Activated CD4-positive, alpha-beta memory T cell treated with anti-CD3 and anti-CD28 coated beads, Interleukin-2, amount 10 ng/mL, durations not matched to agents 7 days and 5 days (primary cell): ENCODE measurements at regions not wholly inside any gene's neighbourhood (a gene's known extent, or its start where the extent isn't known, plus 50 kb on each side); places are given as distances from the start of the nearest gene placed in this dataset.
A peak's percentile ranks its signal among the peaks of the same experiment; 100 is the strongest.

Experiments
- CTCF ChIA-PET: fragments of 350-600 bp; sonication (Branson Sonifier 250); formaldehyde crosslinking; loops from one replicate; lab custom pipeline; 2021; ENCODE audit warnings: antibody characterized with exemption, inconsistent platforms; lab: Charles Lee
- POLR2A ChIA-PET: fragments of 350-600 bp; sonication (Branson Sonifier 250); formaldehyde crosslinking; loops from one replicate; lab custom pipeline; 2021; ENCODE audit warnings: antibody characterized with exemption; lab: Charles Lee
- DNase-seq: peaks from one replicate; pipeline ENCODE4 v3.0.0-alpha.2; 2020
- H3K27ac Mint-ChIP-seq: one replicate; pipeline ENCODE4 v1.8.0; 2021; ENCODE audit warnings: mild to moderate bottlenecking, mixed read lengths
- H3K27me3 Mint-ChIP-seq: one replicate; pipeline ENCODE4 v1.8.0; 2021; ENCODE audit warnings: mixed read lengths
- H3K36me3 Mint-ChIP-seq: one replicate; pipeline ENCODE4 v1.8.0; 2021; ENCODE audit warnings: low read depth, mixed read lengths
- H3K4me1 Mint-ChIP-seq: one replicate; pipeline ENCODE4 v1.8.0; 2021; ENCODE audit warnings: mixed read lengths
- H3K4me3 Mint-ChIP-seq: one replicate; pipeline ENCODE4 v1.8.0; 2021; ENCODE audit warnings: mild to moderate bottlenecking, mixed read lengths
- H3K9me3 Mint-ChIP-seq: one replicate; pipeline ENCODE4 v1.8.0; 2021; ENCODE audit warnings: mixed read lengths

GRCh38 chrX:42442745-42443144 lies 335.2 kb downstream of the PPP1R2C start:
- H3K4me3 Mint-ChIP-seq, result no peak overlapping the region
- POLR2A ChIA-PET, result no interaction called here
- H3K27me3 Mint-ChIP-seq, result no peaks in the 10 kb centered on the region
- H3K27ac Mint-ChIP-seq, result no peak overlapping the region
- H3K36me3 Mint-ChIP-seq, result no peaks in the 10 kb centered on the region
- H3K4me1 Mint-ChIP-seq, result peaks cover 9% of the 10 kb centered on the region
- peaks cover 5% of the 10 kb centered on the region for H3K9me3 Mint-ChIP-seq
- DNase-seq, result no peak
- CTCF ChIA-PET, result no interaction called here

GRCh38 chrX:42437211-42437610 lies 340.8 kb downstream of the PPP1R2C start:
- ChIA-PET CTCF (no interaction called here), POLR2A (no interaction called here)
- Mint-ChIP-seq H3K36me3 (peaks cover 5% of the 10 kb centered on the region), H3K27me3 (no peaks in the 10 kb centered on the region), H3K4me3 (no peak overlapping the region), H3K27ac (no peak overlapping the region), H3K4me1 (peaks cover 19% of the 10 kb centered on the region), H3K9me3 (no peaks in the 10 kb centered on the region)
- no peak for DNase-seq

- ChIA-PET POLR2A (no interaction called here), CTCF (no interaction called here)
- H3K4me1 Mint-ChIP-seq, result peaks cover 19% of the 10 kb centered on the region
- DNase-seq, result no peak
- no peaks in the 10 kb centered on the region for H3K27me3 Mint-ChIP-seq
- no peak overlapping the region for H3K4me3 Mint-ChIP-seq
- H3K27ac Mint-ChIP-seq, result no peak overlapping the region
- no peaks in the 10 kb centered on the region for H3K9me3 Mint-ChIP-seq
- H3K36me3 Mint-ChIP-seq, result peaks cover 5% of the 10 kb centered on the region
Measured at GRCh38 chrX:42434458-42435166, 343.4 kb downstream of the PPP1R2C start.

GRCh38 chrX:42432552-42432951 lies 345.4 kb downstream of the PPP1R2C start:
- no peaks in the 10 kb centered on the region for H3K9me3 Mint-ChIP-seq
- DNase-seq, result no peak
- no peak overlapping the region for H3K4me3 Mint-ChIP-seq

GRCh38 chrX:42422961-42423360 lies 355.0 kb downstream of the PPP1R2C start:
- no peak for DNase-seq
- Mint-ChIP-seq H3K4me3 (no peak overlapping the region), H3K9me3 (no peaks in the 10 kb centered on the region), H3K27me3 (no peaks in the 10 kb centered on the region), H3K27ac (no peak overlapping the region), H3K4me1 (no peaks in the 10 kb centered on the region), H3K36me3 (no peaks in the 10 kb centered on the region)
- POLR2A ChIA-PET, result no interaction called here
- CTCF ChIA-PET, result no interaction called here

More at GRCh38 chrX:42432552-42432951, 345.4 kb downstream of the PPP1R2C start:
- H3K27me3 Mint-ChIP-seq, result no peaks in the 10 kb centered on the region
- H3K27ac Mint-ChIP-seq, result no peak overlapping the region
- ChIA-PET POLR2A (no interaction called here), CTCF (no interaction called here)
- H3K4me1 Mint-ChIP-seq, result peaks cover 12% of the 10 kb centered on the region
- H3K36me3 Mint-ChIP-seq, result peaks cover 5% of the 10 kb centered on the region

DNA sequence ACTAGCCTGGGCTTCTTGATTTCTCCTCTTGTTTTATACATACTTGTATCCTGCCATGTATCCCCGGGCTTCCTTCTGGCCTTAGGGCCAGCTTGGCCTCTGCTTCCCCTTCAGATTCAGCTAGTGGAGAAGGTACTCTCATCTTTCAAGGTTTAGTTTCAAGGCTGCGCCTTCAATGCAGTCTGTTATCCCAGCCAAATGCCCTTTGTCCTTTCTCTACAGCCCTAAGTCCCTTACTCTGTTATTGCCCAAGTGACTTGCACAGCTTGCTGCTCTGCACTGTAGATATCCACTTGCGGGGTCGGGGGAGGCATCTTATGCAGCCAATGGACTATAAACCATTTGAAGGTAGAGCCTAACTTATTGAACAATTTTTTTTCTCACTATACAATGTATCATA lies 357.5 kb downstream of the PPP1R2C start:
- Mint-ChIP-seq H3K4me1 (no peaks in the 10 kb centered on the region), H3K27ac (no peak overlapping the region), H3K36me3 (no peaks in the 10 kb centered on the region), H3K4me3 (no peak overlapping the region), H3K9me3 (no peaks in the 10 kb centered on the region), H3K27me3 (no peaks in the 10 kb centered on the region)
- CTCF ChIA-PET, result no interaction called here
- no peak for DNase-seq
- POLR2A ChIA-PET, result no interaction called here

DNA sequence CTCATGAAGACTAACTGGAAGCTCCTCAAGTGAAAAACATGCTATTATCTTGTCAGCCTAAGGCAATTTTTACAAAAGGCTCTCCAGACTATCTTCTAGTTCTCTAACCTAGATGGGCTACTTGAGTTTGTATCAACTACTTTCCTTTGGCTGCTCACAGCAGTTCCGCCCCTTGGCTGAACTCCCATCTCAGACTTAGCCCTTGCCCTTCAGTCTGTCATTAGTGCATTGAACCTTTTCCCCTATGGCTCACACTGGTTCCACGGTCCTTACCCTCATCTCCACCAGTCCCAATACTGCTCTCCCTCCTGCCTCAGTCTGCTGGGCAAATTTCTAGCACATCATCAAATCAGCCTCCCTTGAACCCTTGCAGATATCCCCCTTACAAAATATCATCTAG lies 362.3 kb downstream of the PPP1R2C start:
- H3K9me3 Mint-ChIP-seq, result peaks cover 4% of the 10 kb centered on the region
- H3K4me3 Mint-ChIP-seq, result no peak overlapping the region
- H3K27me3 Mint-ChIP-seq, result no peaks in the 10 kb centered on the region
- peaks cover 3% of the 10 kb centered on the region for H3K36me3 Mint-ChIP-seq
- CTCF ChIA-PET, result no interaction called here
- H3K27ac Mint-ChIP-seq, result no peak overlapping the region
- POLR2A ChIA-PET, result no interaction called here
- no peak for DNase-seq
- no peaks in the 10 kb centered on the region for H3K4me1 Mint-ChIP-seq

GRCh38 chrX:42414057-42414456 lies 363.9 kb downstream of the PPP1R2C start:
- Mint-ChIP-seq H3K27ac (no peak overlapping the region), H3K36me3 (peaks cover 3% of the 10 kb centered on the region)
- POLR2A ChIA-PET, result no interaction called here

DNA sequence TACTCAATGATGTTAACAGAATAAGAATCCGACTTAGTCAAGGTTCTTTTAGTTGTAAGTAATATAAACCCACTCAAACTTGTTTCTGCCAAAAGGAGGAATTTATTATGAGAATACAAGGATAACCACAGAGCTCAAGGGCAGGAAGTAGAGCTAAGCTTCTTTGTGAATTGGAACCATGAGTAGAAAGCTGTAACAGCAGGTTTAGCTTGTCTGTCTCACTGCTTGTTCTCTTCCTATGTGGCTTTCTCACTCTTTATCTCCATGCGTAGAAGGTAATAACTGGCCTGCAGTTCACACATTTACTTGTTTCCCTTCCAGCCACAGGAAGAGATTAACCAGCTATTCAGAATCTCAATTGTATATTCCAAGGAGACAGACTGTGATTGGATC lies 378.3 kb downstream of the PPP1R2C start:
- H3K27ac Mint-ChIP-seq, result peak overlapping the region; percentile 49
- POLR2A ChIA-PET, result no interaction called here
- peaks cover 15% of the 10 kb centered on the region for H3K4me1 Mint-ChIP-seq
- no peak overlapping the region for H3K4me3 Mint-ChIP-seq
- H3K27me3 Mint-ChIP-seq, result no peaks in the 10 kb centered on the region
- CTCF ChIA-PET, result no interaction called here
- DNase-seq, result no peak
- no peaks in the 10 kb centered on the region for H3K36me3 Mint-ChIP-seq
- no peaks in the 10 kb centered on the region for H3K9me3 Mint-ChIP-seq

More at GRCh38 chrX:42414057-42414456, 363.9 kb downstream of the PPP1R2C start:
- DNase-seq, result no peak
- CTCF ChIA-PET, result no interaction called here
- no peak overlapping the region for H3K4me3 Mint-ChIP-seq
- H3K4me1 Mint-ChIP-seq, result no peaks in the 10 kb centered on the region
- peaks cover 5% of the 10 kb centered on the region for H3K9me3 Mint-ChIP-seq
- no peaks in the 10 kb centered on the region for H3K27me3 Mint-ChIP-seq

DNA sequence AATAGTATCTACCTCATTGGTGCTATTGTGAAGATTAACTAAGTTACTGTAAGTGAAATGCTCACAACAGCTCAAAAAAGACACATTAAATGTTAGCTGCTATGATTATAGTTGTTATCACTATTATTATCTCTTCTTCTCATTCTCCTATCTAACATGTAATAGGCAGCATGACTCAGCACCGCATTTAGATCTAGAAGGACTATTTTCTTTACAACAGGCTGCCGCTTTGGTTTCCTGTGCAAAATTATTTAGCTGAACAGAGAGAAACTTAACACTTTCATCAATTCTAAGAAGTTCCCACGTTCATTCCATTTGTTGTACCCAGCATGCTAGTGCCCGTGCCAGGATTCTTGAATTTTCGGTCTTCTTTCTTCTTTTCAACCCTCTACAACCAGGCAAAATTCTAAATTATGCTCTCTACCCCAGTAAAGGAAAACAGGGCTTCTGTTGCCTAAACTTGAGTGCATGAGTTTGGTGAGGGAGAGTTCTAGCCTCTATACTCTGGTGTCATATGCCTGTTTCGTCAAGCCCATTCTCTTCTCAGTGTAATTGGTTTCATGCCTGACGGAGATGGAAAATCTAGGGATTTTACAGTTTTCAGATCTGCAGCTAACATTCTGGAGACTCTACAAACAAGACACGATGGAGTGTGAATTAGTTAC lies 378.9 kb downstream of the PPP1R2C start:
- H3K27me3 Mint-ChIP-seq, result no peaks in the 10 kb centered on the region
- POLR2A ChIA-PET, result no interaction called here
- H3K4me3 Mint-ChIP-seq, result no peak overlapping the region
- H3K36me3 Mint-ChIP-seq, result no peaks in the 10 kb centered on the region
- peaks cover 15% of the 10 kb centered on the region for H3K4me1 Mint-ChIP-seq
- peak overlapping the region; percentile 49 for H3K27ac Mint-ChIP-seq
- no peaks in the 10 kb centered on the region for H3K9me3 Mint-ChIP-seq
- DNase-seq, result peak; percentile 15
- CTCF ChIA-PET, result interaction anchor here (0.6 kb wide), 1 partner anchor 409 kb away, joined by 3 read pairs; no protein-coding TSS in a partner anchor

- Mint-ChIP-seq H3K4me3 (no peak overlapping the region), H3K36me3 (no peaks in the 10 kb centered on the region), H3K27ac (no peak overlapping the region), H3K4me1 (peaks cover 15% of the 10 kb centered on the region), H3K27me3 (no peaks in the 10 kb centered on the region), H3K9me3 (no peaks in the 10 kb centered on the region)
- ChIA-PET POLR2A (no interaction called here), CTCF (no interaction called here)
- DNase-seq, result no peak
Measured at GRCh38 chrX:42396136-42396535, 381.8 kb downstream of the PPP1R2C start.

DNA sequence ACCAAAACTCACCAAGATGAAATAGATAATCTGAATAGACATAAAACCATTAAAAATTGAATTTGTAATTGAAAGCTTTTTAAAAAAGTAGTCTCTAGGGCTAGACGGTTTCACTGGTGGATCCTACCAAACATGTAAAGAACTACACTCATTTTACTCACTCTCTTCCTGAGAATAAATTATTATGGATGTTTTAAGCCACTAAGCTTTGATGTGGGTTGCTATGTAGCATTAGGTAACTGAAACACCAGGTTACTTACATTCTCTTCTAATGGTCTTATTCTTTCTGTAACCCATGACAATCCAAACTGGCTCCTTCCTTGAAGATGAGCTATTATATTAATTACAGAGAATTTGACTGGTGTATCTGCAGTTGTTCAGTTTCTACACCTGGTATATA lies 385.1 kb downstream of the PPP1R2C start:
- H3K27me3 Mint-ChIP-seq, result no peaks in the 10 kb centered on the region
- H3K27ac Mint-ChIP-seq, result no peak overlapping the region
- POLR2A ChIA-PET, result no interaction called here

GRCh38 chrX:42386681-42387080 lies 391.3 kb downstream of the PPP1R2C start:
- POLR2A ChIA-PET, result no interaction called here
- no peak overlapping the region for H3K27ac Mint-ChIP-seq
- H3K4me3 Mint-ChIP-seq, result no peak overlapping the region
- no peak for DNase-seq
- CTCF ChIA-PET, result no interaction called here
- no peaks in the 10 kb centered on the region for H3K4me1 Mint-ChIP-seq
- H3K36me3 Mint-ChIP-seq, result no peaks in the 10 kb centered on the region
- H3K27me3 Mint-ChIP-seq, result no peaks in the 10 kb centered on the region
- H3K9me3 Mint-ChIP-seq, result no peaks in the 10 kb centered on the region

More for the DNA sequence above, 385.1 kb downstream of the PPP1R2C start:
- CTCF ChIA-PET, result no interaction called here
- Mint-ChIP-seq H3K4me1 (no peaks in the 10 kb centered on the region), H3K36me3 (no peaks in the 10 kb centered on the region), H3K9me3 (no peaks in the 10 kb centered on the region), H3K4me3 (no peak overlapping the region)
- DNase-seq, result no peak

DNA sequence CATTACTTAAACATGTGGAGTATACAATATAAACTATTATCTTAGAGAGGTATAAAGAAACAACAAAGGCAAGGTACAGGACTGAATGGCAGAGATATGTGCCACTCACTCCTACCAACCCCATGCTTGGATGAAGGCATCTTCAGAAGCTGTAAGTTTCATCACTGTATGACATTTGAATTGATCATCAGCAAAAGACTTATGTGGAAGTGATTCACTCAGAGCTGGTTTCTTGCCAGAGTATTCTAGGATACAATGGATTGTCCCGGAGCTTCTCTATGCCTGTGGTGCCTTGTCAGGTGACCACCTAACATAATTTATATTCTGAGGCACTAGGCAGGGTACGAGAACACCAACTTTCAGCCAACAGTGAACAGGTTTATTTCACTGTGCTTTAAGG lies 392.2 kb downstream of the PPP1R2C start:
- CTCF ChIA-PET, result no interaction called here
- Mint-ChIP-seq H3K4me1 (no peaks in the 10 kb centered on the region), H3K36me3 (no peaks in the 10 kb centered on the region), H3K4me3 (no peak overlapping the region), H3K27ac (no peak overlapping the region), H3K27me3 (no peaks in the 10 kb centered on the region), H3K9me3 (no peaks in the 10 kb centered on the region)
- POLR2A ChIA-PET, result no interaction called here
- DNase-seq, result no peak
